Fibroblast of the aortic adventitia (primary cell): ENCODE measurements at regions not wholly inside any gene's neighbourhood (a gene's known extent, or its start where the extent isn't known, plus 50 kb on each side); places are given as distances from the start of the nearest gene placed in this dataset.

Source experiments
- DNase-seq: peaks from one replicate; pipeline ENCODE4 v3.0.0-alpha.2; 2010; ENCODE audit warnings: low read depth
- H3K4me3 ChIP-seq: 2 replicates; pipeline ENCODE4 v1.5.1; 2011; ENCODE audit warnings: low read depth, mild to moderate bottlenecking, control low read depth, low read length, moderate library complexity
- TF ChIP-seq, protein P1 (sequence below): IDR thresholded peaks from 2 replicates; pipeline ENCODE4 v1.5.1; 2011; ENCODE audit warnings: mild to moderate bottlenecking, low read length, control low read depth, inconsistent platforms; ENCODE audit not compliant: insufficient read depth

DNA sequence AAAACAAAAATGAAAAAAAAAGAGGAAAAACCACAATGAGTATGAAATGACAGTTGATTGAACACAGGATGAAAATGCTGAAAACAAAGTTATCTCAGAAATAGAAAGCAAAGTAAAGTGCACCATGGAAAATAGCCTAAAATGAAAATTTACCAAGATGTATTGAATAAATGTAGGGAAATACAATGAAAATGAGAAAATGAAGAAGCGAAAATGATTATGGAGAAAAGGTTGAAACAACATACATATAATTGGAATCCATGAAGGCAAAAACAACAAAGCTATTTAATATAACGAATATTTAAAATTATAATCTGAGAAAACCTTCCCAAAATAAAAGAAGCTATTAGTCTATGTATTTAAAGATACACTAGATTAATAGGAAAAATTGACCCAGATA lies 147.4 kb downstream of the TMEM18 start:
- H3K4me3 ChIP-seq = no peak overlapping the region
- DNase-seq = no peak
- TF ChIP-seq, protein P1, sequence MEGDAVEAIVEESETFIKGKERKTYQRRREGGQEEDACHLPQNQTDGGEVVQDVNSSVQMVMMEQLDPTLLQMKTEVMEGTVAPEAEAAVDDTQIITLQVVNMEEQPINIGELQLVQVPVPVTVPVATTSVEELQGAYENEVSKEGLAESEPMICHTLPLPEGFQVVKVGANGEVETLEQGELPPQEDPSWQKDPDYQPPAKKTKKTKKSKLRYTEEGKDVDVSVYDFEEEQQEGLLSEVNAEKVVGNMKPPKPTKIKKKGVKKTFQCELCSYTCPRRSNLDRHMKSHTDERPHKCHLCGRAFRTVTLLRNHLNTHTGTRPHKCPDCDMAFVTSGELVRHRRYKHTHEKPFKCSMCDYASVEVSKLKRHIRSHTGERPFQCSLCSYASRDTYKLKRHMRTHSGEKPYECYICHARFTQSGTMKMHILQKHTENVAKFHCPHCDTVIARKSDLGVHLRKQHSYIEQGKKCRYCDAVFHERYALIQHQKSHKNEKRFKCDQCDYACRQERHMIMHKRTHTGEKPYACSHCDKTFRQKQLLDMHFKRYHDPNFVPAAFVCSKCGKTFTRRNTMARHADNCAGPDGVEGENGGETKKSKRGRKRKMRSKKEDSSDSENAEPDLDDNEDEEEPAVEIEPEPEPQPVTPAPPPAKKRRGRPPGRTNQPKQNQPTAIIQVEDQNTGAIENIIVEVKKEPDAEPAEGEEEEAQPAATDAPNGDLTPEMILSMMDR = no peak

DNA sequence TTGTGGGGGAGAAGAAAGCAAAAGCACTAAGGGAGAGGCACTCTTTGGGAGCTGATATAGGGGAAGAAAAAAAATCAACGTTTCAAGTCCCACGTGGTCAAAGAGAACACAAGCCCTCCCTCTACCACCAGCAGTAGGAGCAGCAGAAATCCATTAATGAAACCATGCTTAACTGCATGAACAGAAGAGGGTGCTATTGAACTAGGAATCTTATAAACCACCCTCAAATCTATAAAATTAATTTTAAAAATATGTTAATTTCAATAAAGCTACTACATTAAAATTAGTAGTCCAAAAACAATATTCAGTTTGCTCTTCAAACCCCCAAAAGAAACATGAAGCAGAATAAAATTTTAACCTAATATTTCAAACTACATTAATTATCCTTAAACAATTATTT lies 147.8 kb downstream of the TMEM18 start:
- no peak overlapping the region for H3K4me3 ChIP-seq
- peak; percentile 15 for DNase-seq
- TF ChIP-seq, protein P1 = peak; percentile 12

DNA sequence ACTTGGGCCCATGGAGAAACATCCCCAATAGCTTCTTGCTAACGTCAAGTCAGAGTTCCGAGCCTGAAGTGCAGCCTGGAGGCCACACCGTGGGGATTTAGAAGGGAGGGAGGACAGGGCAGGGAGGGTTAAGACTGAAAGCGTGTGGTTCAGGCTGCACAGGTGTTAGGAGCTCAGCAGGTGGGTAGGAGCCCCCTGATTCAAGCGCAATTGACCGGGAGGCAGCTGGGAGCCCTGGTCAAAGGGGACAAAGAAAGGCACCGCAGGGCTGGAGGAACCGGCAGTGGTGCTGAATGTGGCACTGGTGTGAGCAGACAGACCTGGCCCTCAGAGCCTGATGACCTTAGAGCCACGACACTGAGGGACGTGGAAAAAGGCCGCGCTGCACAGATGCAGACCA lies 149.6 kb downstream of the TMEM18 start:
- H3K4me3 ChIP-seq = no peak overlapping the region
- DNase-seq = no peak
- TF ChIP-seq, protein P1 = no peak

DNA sequence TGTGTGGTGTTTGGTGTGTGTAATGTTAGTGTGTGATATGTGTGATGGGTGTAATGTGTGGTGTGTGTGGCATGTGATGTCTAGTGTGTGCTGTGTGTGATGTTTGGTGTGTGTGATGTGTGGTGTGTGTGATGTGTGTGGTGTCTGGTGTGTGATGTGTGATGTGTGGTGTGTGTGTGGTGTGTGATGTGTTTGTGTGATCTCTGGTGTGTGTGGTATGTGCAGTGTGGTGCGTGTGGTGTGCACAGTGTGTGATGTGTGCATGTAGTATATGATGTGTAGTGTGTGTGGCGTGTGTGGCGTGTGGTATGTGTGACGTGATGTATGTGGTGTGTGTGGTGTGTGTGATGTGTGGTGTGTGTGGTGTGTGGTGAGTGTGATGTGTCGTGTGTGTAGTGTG lies 150.3 kb downstream of the TMEM18 start:
- TF ChIP-seq, protein P1 = no peak

DNA sequence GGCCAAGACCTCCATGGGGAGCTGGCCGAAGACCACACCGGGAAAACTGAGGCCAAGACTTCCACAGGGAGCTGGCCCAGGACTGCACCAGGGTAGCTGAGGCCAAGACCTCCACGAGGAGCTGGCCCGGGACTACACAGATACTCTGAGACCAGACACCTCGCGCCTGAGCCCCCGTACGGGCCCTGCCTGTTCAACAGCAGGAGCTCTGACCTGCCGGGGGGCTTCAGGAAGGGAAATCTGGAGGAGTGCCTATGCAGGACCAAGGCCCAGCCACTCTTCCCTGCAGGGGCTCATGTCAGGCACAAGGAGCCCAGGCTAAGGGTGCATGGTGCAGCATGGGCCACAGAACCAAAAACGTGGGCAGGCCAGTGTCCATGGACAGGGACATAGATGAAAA lies 151.6 kb downstream of the TMEM18 start:
- TF ChIP-seq, protein P1 = no peak
- no peak for DNase-seq
- no peak overlapping the region for H3K4me3 ChIP-seq

More for the DNA sequence above, 150.3 kb downstream of the TMEM18 start:
- no peak overlapping the region for H3K4me3 ChIP-seq
- DNase-seq = no peak

DNA sequence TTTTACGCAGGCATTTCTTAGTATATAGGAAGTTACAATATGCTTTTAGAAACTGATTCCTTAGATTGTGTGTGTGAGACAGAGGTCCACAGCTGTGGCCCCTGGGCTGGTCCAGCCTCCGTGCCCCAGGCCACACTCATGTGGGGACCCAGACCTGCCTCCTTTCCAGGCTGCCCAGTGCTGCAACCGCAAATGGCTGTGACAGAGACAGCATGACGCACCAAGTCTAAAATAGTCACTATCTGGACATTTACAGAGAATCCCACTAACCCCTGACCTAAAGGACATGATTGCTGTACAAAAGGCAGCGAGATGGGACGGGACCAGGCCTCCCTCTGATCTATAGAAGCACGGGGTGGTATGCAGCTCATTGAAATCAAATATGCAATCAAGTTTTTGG lies 152.2 kb downstream of the TMEM18 start:
- TF ChIP-seq, protein P1 = no peak
- no peak overlapping the region for H3K4me3 ChIP-seq
- no peak for DNase-seq

DNA sequence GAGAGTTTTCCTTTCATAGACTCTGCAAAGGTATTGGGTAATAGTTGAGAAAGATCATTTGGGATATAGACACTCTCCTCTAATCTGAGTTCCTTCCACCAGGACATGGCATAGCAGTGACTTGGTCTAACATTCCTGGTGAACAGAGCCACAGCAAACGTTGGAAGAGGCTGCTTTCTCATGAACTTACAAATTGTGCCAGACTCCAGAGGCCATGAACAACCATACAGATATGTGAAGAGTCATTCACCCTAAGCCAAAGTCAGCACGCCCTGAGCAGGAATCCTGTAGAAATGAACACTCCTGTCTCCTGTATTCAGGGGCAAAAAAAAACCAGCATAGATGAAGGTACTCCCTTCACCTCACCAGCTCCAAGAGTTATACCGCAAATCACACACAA lies 152.8 kb downstream of the TMEM18 start:
- DNase-seq = no peak
- TF ChIP-seq, protein P1 = no peak
- H3K4me3 ChIP-seq = no peak overlapping the region
